Left lobe of liver (tissue), 2 donors: ENCODE measurements at regions not wholly inside any gene's neighbourhood (a gene's known extent, or its start where the extent isn't known, plus 50 kb on each side); places are given as distances from the start of the nearest gene placed in this dataset.

Experiments
- ATAC-seq: fragments of 200-7000 bp; cut with Tn5 transposase; one replicate; pipeline ENCODE4 v1.9.1; 2020; ENCODE audit warnings: mild to moderate bottlenecking, moderate library complexity
- DNase-seq: peaks from one replicate; pipeline ENCODE4 v3.0.0-alpha.2; 2020; ENCODE audit warnings: low spot score
- donor health status: DM: no; HTN: no; CAD: no; lungs with moderate emphysema.
- donor health status: DM: no; HTN: yes; CAD: no.

DNA sequence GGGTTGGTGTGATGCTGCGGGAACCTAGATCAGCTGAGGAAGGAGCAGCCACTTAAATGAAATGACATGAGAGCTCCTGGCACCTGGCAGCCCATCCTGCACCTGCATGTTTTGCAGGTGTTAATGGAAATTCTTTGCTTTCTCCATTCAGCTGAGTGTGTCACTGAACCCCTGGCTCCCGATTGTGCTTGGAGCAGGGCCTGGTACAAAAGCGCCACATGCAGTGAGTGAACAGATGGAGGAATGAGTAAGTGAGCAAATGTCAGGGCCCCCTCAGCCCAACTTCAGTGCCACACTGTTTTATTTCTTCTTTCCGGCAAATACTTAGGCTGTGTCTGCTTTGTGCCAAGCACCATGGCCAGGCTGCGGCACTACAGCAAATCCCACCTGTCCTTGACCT is 132.2 kb downstream of the ASB7 start:
- ATAC-seq (no peak), DNase-seq (no peak)

DNA sequence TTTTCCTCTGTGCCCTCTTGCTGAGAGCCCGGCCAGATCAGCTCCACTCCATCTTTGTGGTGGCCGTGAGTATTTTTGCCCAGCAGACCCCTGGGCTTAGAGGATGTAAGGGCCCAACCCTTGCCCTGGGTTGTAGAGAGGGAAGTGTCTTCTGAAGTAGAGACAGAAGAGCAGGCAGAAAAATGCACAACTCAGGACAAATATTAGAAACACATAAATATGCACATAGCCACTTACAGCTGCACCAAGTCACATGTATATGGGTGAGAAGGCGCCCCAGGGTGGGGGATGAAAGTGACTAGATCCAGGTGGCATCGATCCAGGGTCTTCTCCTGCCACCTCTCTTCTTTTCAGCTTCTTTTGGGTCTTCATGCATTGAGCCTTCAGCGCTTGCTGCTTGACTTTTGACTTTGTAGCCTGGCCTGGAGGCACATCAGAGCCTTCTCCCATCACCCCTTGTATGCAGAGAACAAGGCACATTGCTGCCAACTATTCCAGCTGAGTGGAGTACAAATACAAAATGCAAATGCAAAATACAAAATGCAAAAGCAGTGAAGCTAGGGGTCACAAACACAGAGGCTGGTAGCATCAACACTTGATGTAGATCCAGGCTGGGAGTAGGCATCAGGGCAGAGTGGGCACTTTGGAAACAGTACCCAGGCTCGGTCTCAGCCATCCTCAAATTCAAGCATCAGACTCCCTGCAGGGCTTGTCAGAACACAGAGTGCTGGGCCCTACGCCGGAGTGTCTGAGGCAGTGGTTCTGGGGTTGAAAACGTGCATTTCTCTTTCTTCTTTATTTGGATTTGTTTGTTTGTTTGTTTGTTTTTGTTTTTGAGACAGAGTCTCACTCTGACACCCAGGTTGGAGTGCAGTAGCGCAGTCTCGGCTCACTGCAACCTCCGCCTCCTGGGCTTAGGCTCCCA is 133.0 kb downstream of the ASB7 start:
- DNase-seq (no peak), ATAC-seq (no peak)

GRCh38 chr15:100737214-100737613 is 134.8 kb downstream of the ASB7 start:
- DNase-seq = no peak
- ATAC-seq = no peak

DNA sequence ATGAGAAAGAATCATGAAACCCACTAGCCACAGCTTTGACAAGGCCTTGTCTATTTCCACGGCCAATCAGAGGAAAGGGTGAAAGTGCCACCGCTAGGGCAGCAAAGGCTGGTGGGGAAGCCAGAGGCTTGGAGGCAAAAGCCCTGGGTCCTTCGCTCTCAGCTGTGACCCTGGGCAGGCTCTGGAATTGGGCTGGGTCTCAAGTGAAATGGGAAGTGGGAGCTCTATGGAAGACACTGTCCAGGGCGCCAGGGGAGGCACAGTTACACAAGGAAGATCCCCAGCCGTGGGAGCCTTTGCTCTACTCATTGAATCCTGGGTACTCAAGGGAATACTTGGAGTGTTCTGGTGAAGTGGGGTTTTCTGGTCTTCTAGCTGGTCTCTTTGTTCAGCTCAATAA is 136.2 kb downstream of the ASB7 start:
- DNase-seq (no peak), ATAC-seq (no peak)

DNA sequence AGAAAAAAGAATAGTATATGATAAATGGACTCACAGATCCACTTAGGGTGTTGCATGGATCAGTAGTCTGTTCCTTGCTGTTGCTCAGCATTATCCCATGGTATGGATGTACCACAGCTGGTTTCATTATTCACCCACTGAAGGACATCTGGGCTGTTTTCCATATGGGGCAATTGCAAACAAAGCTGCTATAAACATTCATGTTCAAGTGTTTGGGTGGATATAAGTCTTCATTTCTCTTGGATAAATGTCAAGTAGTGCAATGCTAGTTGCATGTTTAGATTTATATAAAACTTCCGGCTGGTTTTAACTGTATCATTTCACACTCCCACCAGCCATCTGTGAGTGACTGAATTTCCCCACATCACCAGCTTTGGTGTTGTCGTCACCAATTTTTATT is 137.7 kb downstream of the ASB7 start:
- ATAC-seq (no peak), DNase-seq (no peak)

GRCh38 chr15:100751585-100751984 is 128.0 kb upstream of the ALDH1A3 start:
- ATAC-seq (no peak), DNase-seq (no peak)

- ATAC-seq = no peak
These were observed 126.1 kb upstream of the ALDH1A3 start for GRCh38 chr15:100753503-100753902.

GRCh38 chr15:100757661-100758060 is 122.0 kb upstream of the ALDH1A3 start:
- no peak for ATAC-seq
- DNase-seq = no peak

More at GRCh38 chr15:100753503-100753902, 126.1 kb upstream of the ALDH1A3 start:
- no peak for DNase-seq

- ATAC-seq (no peak), DNase-seq (no peak)
These were observed 121.1 kb upstream of the ALDH1A3 start for GRCh38 chr15:100758555-100758954.

- DNase-seq (no peak), ATAC-seq (no peak)
These were observed 120.5 kb upstream of the ALDH1A3 start for GRCh38 chr15:100759106-100759505.

DNA sequence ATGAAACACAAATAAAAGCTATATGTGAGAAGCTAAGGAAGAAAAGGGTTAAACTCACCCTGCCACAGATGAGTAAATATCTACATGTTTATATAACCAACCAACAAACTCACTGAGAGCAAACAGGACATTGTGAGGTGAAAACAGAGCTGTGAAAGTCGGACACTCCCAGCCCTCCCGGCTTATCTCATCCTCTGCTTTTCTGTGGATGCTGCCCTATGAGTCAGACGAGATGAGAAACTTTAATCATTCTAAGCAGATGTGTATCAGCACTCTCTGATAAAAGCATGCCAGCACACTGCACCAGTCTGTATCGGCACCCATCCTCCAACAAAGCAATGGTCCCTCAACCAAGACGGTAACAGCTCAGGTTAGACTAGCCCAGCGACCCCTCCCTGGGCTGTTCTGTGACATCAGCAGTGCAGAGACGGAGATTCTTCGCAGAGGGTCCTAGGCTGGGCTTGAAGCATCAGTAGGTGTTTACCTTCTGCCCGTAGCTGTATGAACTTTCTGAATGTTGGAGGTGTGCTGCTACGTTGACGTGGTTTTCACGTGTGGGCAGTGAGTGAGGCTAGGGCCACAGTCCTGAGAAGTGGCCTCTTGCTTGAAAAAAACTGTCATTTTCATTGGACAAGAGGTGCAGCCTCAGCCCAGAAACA is 119.8 kb upstream of the ALDH1A3 start:
- DNase-seq (no peak), ATAC-seq (no peak)

- ATAC-seq = no peak
These were observed 119.2 kb upstream of the ALDH1A3 start for GRCh38 chr15:100760357-100760903.

DNA sequence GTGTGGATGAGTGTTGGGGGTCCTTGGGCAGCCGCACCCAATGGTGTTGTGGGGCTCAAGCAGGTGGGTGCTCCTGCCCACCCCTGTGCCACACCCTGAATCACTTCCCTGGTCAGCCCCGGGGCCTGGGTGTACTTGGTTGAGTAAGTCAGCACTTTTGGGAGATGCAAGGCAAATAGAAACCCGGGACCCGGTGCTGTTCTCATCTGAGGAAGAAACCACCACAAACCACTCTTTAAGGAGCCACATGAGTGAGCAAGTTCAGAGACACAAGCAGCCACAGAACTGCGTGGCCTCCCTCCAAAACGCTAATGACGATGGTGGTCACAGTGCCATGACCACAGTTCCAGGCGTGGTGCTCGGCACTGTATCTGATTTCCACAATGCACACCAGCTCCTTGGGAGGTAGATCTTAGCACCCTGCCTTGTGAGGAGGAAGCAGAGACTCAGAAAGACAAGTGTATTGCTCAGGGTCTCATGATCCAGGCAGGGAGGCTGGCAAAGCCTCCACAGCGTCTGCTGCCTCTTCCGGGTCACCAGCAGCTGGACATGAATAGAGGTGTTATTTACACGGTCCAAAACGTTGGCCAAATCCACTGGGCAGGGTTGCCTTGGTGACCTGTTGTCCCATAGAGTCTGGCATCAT is 118.2 kb upstream of the ALDH1A3 start:
- no peak for ATAC-seq
- no peak for DNase-seq

More at GRCh38 chr15:100760357-100760903, 119.2 kb upstream of the ALDH1A3 start:
- no peak for DNase-seq

GRCh38 chr15:100762289-100762688 is 117.3 kb upstream of the ALDH1A3 start:
- DNase-seq (no peak), ATAC-seq (no peak)

DNA sequence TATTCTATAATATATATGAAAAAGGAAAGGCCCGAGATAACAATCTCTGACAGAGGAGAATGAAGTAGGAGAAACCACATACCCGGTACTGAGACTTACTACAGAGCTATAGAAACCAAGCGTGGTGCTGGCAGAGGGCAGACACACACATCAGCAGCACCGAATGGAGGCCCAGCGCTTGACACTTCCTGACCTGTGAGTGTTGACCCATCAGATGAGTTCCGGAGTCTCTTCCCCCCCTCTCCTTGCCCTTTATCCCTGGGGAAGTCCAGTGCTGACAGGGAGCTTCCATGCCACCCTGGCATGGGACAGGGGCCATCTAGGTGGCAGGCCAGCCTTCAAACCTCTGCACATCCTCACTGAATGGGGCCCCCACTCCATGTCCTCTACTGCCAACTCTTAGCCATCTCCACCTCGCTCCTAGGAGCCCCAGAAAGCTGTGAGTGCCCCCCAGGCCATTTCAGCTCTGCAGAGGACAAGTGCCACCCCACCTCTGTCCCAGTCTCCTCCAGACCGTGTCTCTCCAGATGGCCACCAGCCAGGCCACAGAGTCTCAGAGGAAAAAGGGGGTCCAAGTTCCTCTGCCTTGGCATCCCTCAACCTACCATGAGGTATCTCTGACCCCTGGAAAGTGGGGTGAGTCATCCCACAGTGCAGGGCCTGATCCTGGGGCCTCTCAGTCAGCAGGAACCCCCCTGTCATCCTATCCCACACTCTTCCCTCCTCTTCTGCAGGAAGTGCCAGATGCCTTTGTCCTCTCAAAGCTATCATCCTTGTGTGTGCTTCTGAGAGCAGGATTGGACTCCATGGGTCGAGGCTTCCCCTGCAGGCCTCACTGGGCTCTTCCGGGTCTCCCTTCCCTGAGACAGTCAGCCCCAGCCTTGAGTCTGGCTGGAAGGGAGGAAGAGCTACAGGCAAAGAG is 116.5 kb upstream of the ALDH1A3 start:
- no peak for DNase-seq
- no peak for ATAC-seq

DNA sequence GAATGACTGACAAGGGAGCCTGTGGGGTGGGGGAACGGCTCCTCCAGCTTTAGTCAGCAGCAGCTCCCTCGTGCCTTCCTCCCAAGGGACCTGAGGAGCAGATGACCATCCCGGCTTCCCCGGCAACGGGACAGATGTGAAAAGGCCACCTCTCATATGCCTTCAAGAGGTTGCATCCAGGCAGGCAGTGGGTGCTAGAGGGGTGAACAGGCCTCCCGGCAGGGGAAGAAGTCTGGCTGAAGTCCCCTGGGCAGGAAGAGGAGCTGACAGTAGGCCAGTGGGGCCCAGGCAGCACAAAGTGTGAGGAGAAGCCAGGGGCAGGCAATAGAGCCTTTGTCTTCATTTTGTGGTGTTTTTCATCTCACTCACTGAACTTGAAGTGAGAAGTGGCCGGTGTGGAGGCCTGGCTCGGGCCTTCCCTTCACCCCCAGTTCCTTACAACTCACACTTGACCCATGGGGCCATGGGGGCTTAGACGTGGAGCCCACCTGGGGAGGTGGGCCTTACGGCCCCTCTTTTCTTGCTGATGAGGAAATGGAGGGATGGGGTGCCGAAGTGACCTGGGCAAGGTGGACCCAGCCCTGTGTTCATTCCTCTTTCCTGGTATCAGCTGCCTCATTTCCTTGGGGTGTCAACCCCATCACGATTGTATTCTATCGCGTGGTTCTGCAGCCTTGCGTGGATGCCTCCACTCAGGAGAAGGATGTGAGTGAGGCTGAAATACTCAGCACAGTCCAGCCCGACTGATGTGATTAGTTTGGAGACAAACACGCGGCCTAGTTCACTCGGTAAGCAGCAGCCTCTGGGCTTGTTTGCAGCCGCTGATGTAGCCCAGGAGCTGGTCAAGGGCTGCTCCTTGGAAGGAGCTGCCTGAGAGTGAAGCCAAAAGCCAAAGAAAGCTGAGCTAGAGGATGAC is 115.5 kb upstream of the ALDH1A3 start:
- DNase-seq (no peak), ATAC-seq (no peak)

- no peak for DNase-seq
These were observed 114.7 kb upstream of the ALDH1A3 start for GRCh38 chr15:100764778-100765466.

DNA sequence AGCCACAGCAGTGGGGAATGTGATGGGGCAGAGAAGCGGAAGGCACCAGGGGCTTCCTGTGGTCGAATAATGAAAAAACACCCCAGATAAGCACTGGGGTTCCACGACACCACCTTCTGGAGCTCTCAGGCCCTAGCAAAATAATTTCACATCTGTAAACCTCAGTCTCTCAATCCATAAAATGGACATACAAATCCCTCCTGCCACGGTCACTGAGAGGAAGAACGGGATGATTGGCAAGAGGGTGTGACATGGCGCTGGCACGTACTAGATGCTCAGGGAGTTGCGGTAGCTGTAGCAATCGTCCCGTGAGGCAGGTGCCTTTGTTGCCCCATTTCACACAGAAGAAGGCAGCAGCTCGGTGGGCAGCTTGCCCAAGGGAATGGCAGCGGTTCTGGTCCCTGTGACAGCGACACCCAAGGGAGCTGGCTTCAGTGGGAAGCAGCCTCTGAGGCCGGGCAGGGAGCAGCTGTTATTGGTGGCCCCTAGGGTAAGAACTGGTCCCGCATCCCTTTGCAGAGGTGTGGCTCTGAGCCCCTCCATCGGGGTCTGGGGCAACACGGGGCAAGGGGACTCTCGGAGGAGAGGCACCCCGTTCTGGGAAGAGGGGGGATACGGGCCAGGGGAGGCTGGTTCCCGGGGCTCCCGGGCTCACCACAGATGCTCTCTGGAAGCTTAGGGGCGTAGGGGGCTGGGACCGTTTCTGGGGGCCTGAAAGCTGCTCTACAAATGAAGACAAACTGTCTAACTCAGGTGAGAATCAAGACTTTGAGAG is 114.0 kb upstream of the ALDH1A3 start:
- peak; percentile 41 for DNase-seq
- ATAC-seq = no peak

More at GRCh38 chr15:100764778-100765466, 114.7 kb upstream of the ALDH1A3 start:
- ATAC-seq = no peak
